Anterior cingulate cortex (tissue), 58 donors: ENCODE measurements at regions not wholly inside any gene's neighbourhood (a gene's known extent, or its start where the extent isn't known, plus 50 kb on each side); places are given as distances from the start of the nearest gene placed in this dataset.

Experiments
- DNase-seq, 58 donors: peaks; one replicate each; lab custom pipeline; 2025; lab: John Stamatoyannopoulos, UW

- no peak for DNase-seq
Observed at GRCh38 chr6:1042583-1043457, 269.1 kb upstream of the FOXQ1 start.

- DNase-seq: no peak
Observed at GRCh38 chr6:1040393-1040792, 271.5 kb upstream of the FOXQ1 start.

DNA sequence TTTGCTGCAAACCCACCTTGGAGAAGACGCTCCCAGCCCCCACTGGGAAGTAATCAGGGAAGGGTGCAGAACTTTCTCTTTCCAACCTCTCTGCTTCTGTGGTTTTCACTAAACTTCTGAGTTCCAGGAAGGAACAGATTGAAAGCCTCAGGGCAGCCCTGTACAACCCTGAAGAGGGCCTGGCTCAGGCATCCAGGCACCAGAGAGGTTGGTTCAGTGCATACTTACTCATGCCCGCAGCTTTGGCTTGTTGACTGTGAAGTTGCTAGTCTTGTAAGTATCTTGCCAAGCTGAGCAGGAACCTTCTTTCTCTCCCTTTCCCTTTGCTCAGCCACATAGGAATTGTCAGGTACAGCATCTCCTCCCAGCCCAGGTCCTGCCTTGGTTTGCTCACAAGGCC lies 272.2 kb upstream of the FOXQ1 start:
- no peak for DNase-seq

GRCh38 chr6:1039191-1039590 lies 272.7 kb upstream of the FOXQ1 start:
- no peak for DNase-seq

- DNase-seq: no peak
Observed at GRCh38 chr6:1037430-1038202, 274.3 kb upstream of the FOXQ1 start.

GRCh38 chr6:1035401-1035800 lies 276.5 kb upstream of the FOXQ1 start:
- DNase-seq: peak in 4 of 58 donors; percentile 0 to 23 (median 6)

GRCh38 chr6:1031720-1032119 lies 280.2 kb upstream of the FOXQ1 start:
- no peak for DNase-seq

DNA sequence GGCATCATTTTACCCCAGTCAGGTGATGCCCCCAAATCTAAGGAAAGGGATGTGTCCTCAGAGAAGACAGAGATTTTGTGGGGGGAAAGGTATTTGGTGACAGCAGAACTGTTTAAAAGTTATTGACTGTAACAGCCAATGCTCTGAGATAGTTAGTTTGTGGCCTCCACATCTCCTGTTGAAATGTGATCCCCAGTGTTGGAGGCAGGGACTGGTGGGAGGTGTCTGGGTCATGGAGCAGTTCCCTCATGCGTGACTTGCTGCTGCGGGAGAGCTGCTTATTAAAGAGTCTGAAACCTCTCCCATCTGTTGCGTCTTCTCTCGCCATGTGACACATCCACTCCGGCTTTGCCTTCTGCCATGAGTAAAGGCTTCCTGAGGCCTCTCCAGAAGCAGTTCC lies 282.8 kb upstream of the FOXQ1 start:
- DNase-seq: no peak

GRCh38 chr6:1028723-1029122 lies 283.2 kb upstream of the FOXQ1 start:
- DNase-seq: no peak

DNA sequence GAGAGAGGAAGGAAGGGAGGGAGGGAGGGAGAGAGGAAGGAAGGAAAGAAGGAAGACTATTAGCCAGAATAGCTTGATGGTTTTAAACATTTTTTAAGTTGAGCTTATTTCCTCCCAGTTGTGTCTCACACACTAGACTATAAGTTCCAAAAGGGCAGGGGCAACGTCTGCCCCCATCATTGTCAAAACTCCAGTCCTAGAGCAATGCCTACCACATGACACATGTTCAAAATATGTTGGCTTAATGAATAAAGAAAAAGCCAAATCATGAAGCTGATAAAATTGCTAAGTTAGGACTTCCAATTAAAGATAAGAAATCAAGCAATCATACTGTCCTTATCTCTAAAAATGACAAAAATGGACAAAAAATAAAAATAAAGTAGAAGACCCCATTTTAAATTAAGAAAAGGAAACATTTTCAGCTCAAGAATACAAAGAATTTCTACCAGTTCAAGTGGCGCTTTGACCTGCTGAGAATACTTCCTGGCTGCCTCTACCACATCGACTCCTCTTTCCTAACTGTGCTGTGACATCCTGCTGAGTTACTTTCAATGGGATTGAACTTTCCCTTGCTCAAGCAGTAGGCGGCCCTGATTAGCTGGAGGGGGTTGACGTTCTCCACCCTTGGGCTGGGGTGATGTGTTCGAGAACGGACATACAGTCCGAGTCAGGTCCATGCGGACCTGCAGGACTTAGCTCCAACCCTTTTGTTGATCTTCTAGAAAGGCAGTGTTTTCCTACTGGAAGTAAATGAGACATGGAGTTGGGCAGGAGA lies 283.9 kb upstream of the FOXQ1 start:
- DNase-seq: no peak

- DNase-seq: no peak
Observed at GRCh38 chr6:1027109-1027794, 284.6 kb upstream of the FOXQ1 start.

DNA sequence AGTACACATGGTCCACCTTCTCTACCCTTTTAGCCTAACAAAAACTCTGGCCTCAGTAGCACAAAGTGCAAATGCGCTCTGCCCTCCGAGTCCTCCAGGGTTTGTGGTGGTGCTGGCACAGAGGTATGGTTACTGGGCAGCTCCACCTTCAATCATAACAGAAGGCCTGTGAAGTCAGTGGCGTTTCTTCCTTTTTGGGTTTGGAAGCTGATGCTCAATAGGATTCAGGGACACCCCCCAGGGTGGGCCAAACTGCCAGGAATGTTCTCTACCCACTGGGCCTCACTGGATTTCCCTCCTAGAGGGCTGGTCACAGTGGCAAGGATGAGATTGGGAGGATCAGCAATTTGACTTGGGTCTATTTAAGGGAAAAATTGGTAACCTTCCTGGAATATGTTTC lies 286.1 kb upstream of the FOXQ1 start:
- no peak for DNase-seq

DNA sequence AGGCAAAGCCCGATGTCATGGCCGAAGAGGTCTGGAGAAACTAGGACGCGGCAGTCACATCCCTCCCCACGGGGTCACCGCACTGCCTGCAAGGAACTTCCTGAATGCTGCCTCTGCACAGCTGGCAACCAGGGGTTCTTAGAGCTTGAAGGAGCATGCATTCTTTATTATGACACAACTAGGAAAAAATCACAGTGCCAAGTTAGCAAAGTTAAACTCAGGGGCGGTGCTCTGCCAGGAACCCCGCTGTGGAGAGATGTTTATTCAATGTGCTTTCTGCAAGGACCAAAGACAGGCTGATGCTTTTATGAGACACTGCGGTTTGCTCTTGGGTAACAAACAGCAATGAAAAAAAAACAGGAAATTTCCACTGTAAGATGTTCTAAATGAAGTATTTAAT lies 287.3 kb upstream of the FOXQ1 start:
- DNase-seq: no peak

DNA sequence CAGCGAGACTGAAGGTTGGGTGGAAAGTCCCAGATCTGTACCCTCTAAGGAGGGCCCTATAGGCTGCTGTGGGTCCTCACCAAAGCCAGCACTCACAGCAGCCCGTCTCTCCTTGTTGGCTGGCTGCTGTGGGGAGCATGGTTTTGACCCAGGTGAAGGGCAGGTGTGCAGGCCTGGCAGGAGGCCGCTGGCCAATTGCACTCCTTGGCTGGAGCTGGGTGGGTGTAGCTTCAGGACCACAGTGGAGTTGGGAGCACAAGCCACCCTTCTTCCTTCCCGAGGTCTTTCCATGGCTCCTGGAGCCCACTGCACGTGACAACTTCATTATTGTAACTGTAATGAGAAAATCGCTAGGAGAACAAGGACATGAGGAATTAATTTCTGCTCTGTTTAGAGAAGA lies 287.7 kb upstream of the FOXQ1 start:
- DNase-seq: no peak

GRCh38 chr6:1023229-1023628 lies 288.7 kb upstream of the FOXQ1 start:
- DNase-seq: no peak

DNA sequence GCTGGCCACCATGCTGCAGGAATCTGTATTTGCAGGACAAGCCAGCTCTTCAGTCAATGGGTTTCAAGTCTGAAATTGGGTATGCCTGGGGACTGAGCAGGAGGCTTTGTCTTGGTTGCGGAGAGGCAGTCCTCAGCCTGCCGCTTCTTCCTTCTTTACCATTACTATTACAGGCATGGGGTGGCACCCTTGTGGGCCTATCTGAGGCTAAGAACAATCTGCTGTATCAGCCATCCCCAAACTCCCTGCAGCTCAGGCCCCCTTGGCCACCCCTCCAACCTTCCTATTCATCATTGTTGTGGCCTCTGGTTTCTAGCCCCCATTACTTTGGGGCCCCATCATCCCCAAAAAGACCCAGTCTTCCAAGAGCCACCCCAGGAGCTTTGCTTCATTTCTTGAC lies 289.2 kb upstream of the FOXQ1 start:
- no peak for DNase-seq

- no peak for DNase-seq
Observed at GRCh38 chr6:1020837-1021236, 291.1 kb upstream of the FOXQ1 start.

DNA sequence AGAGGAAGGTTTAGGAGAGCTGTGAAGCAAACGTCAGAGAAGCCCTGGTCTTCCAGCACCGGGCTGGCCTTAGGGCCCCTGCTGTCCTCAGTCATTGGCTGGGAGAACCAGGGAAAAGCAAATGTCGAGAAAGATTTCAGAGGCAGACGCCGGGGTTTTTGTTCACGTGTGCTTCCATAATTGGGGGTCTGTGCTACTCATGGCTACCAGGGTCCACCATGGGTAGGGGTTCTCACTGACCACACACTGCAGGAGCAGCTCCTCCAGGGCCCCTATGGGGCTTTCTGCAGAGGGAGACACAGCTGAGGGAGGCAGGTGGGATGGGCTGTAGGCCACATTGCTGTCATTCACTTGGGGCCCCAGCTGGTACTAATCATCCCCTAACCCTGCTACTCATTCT lies 291.8 kb upstream of the FOXQ1 start:
- DNase-seq: no peak

- DNase-seq: no peak
Observed at GRCh38 chr6:1018041-1018440, 293.9 kb upstream of the FOXQ1 start.
